ENCODE measurements at regions not wholly inside any gene's neighbourhood (a gene's known extent, or its start where the extent isn't known, plus 50 kb on each side); places are given as distances from the start of the nearest gene placed in this dataset.

DNA sequence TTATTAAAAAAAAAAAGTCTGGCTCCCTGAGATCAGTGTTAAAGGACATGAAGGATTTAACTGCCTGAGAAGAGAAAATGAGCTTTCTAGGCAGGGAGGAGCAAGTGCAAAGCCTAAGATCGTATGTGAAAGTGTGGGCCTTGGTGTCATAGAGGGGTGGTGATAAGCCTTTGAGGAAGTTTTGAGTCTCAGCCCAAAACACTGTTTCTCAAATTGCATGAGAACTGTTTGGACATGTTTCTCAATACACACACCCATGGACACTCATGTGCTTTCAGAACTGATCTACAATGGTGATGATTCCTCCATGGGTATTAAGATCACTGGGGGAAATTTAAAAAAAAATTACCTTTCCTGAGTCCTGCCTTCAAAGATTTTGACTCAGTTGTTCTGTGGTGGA, 336.7 kb upstream of the RND3 start:
- TF ChIP-seq, protein P1, sequence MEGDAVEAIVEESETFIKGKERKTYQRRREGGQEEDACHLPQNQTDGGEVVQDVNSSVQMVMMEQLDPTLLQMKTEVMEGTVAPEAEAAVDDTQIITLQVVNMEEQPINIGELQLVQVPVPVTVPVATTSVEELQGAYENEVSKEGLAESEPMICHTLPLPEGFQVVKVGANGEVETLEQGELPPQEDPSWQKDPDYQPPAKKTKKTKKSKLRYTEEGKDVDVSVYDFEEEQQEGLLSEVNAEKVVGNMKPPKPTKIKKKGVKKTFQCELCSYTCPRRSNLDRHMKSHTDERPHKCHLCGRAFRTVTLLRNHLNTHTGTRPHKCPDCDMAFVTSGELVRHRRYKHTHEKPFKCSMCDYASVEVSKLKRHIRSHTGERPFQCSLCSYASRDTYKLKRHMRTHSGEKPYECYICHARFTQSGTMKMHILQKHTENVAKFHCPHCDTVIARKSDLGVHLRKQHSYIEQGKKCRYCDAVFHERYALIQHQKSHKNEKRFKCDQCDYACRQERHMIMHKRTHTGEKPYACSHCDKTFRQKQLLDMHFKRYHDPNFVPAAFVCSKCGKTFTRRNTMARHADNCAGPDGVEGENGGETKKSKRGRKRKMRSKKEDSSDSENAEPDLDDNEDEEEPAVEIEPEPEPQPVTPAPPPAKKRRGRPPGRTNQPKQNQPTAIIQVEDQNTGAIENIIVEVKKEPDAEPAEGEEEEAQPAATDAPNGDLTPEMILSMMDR (IDR thresholded peaks at IDR 0.05): no peak
- TF ChIP-seq POLR2AphosphoS5 (IDR thresholded peaks at IDR 0.05): no peak
- no peak for TF ChIP-seq POLR2A (IDR thresholded peaks at IDR 0.05)

All from prostate gland (tissue), 2 donors.